GM18508 (cell line): ENCODE measurements at regions not wholly inside any gene's neighbourhood (a gene's known extent, or its start where the extent isn't known, plus 50 kb on each side); places are given as distances from the start of the nearest gene placed in this dataset.
"Not testable (repeated sequence)": the region's sequence is repeated elsewhere in the genome, so short reads cannot be mapped to it uniquely, and the experiment has no call there.

Experiments
- ATAC-seq: cut with Tn5 transposase; IDR thresholded peaks from one replicate; pipeline ENCODE4 v1.9.1; 2021; ENCODE audit warnings: moderate number of reproducible peaks; ENCODE audit not compliant: insufficient read depth, unreplicated experiment

- no peak for ATAC-seq
Measured at GRCh38 chr12:115313929-115314328, 630.0 kb upstream of the TBX3 start.

- no peak for ATAC-seq
Measured at GRCh38 chr12:115312901-115313300, 628.9 kb upstream of the TBX3 start.

- ATAC-seq, result no peak
Measured at GRCh38 chr12:115311875-115312274, 627.9 kb upstream of the TBX3 start.

- no peak for ATAC-seq
Measured at GRCh38 chr12:115308918-115309317, 624.9 kb upstream of the TBX3 start.

- no peak for ATAC-seq
Measured at GRCh38 chr12:115306380-115306779, 622.4 kb upstream of the TBX3 start.

- no peak for ATAC-seq
Measured at GRCh38 chr12:115305867-115306266, 621.9 kb upstream of the TBX3 start.

GRCh38 chr12:115305275-115305674 is 621.3 kb upstream of the TBX3 start:
- no peak for ATAC-seq

- ATAC-seq, result no peak
Measured at GRCh38 chr12:115303723-115304309, 619.8 kb upstream of the TBX3 start.

GRCh38 chr12:115297445-115297844 is 613.5 kb upstream of the TBX3 start:
- ATAC-seq, result no peak

- no peak for ATAC-seq
Measured at GRCh38 chr12:115296613-115297198, 612.7 kb upstream of the TBX3 start.

- no peak for ATAC-seq
Measured at GRCh38 chr12:115295886-115296285, 611.9 kb upstream of the TBX3 start.

- no peak for ATAC-seq
Measured at GRCh38 chr12:115294453-115295133, 610.6 kb upstream of the TBX3 start.

GRCh38 chr12:115285429-115285828 is 601.5 kb upstream of the TBX3 start:
- ATAC-seq, result not testable (repeated sequence)

- ATAC-seq, result no peak
Measured at GRCh38 chr12:115273456-115273855, 589.5 kb upstream of the TBX3 start.

- ATAC-seq, result no peak
Measured at GRCh38 chr12:115268451-115268850, 584.5 kb upstream of the TBX3 start.

- ATAC-seq, result no peak
Measured at GRCh38 chr12:115267891-115268290, 583.9 kb upstream of the TBX3 start.

GRCh38 chr12:115267464-115267863 is 583.5 kb upstream of the TBX3 start:
- ATAC-seq, result no peak

GRCh38 chr12:115264605-115265004 is 580.6 kb upstream of the TBX3 start:
- no peak for ATAC-seq

GRCh38 chr12:115261691-115262398 is 577.9 kb upstream of the TBX3 start:
- no peak for ATAC-seq

- ATAC-seq, result no peak
Measured at GRCh38 chr12:115260762-115261675, 577.0 kb upstream of the TBX3 start.
